ENCODE measurements at regions not wholly inside any gene's neighbourhood (a gene's known extent, or its start where the extent isn't known, plus 50 kb on each side); places are given as distances from the start of the nearest gene placed in this dataset.

GRCh38 chr2:205858275-205858674, 176.0 kb downstream of the NRP2 start:
- Histone ChIP-seq H3K4me1 (ENCODE audit: control insufficient read depth, insufficient read depth, low read length) (no peaks in the 10 kb centered on the region), H3K36me3 (ENCODE audit: control insufficient read depth, insufficient read depth, low read length) (no peaks in the 10 kb centered on the region), H3K9me3 (ENCODE audit: control insufficient read depth, insufficient read depth, low read length) (no peaks in the 10 kb centered on the region), H3K27ac (ENCODE audit: low read depth, low read length) (no peak overlapping the region), H3K4me3 (ENCODE audit: low read depth, low read length) (no peak overlapping the region), H3K27me3 (ENCODE audit: control insufficient read depth, insufficient read depth, low read length) (no peaks in the 10 kb centered on the region)
- WGBS (ENCODE audit: insufficient coverage), result 88% methylated on average over 2 of the region's 3 CpGs
- no peak for DNase-seq (ENCODE audit: low read depth in 4 of 6, low spot score in 6 of 6)

GRCh38 chr2:205857520-205858237, 175.4 kb downstream of the NRP2 start:
- Histone ChIP-seq H3K9me3 (ENCODE audit: control insufficient read depth, insufficient read depth, low read length) (no peaks in the 10 kb centered on the region), H3K4me3 (ENCODE audit: low read depth, low read length) (no peak overlapping the region), H3K36me3 (ENCODE audit: control insufficient read depth, insufficient read depth, low read length) (no peaks in the 10 kb centered on the region), H3K27ac (ENCODE audit: low read depth, low read length) (no peak overlapping the region), H3K27me3 (ENCODE audit: control insufficient read depth, insufficient read depth, low read length) (no peaks in the 10 kb centered on the region), H3K4me1 (ENCODE audit: control insufficient read depth, insufficient read depth, low read length) (no peaks in the 10 kb centered on the region)
- 43% methylated on average over 4 of the region's 13 CpGs for WGBS (ENCODE audit: insufficient coverage)
- peak in 1 of 6 donors; percentile 36 for DNase-seq (ENCODE audit: low read depth in 4 of 6, low spot score in 6 of 6)

- no peaks in the 10 kb centered on the region for H3K27me3 ChIP-seq (ENCODE audit: control insufficient read depth, insufficient read depth, low read length)
- H3K4me1 ChIP-seq (ENCODE audit: control insufficient read depth, insufficient read depth, low read length), result peaks cover 4% of the 10 kb centered on the region
- 54% methylated on average over 2 of the region's 3 CpGs for WGBS (ENCODE audit: insufficient coverage)
- no peaks in the 10 kb centered on the region for H3K9me3 ChIP-seq (ENCODE audit: control insufficient read depth, insufficient read depth, low read length)
- DNase-seq (ENCODE audit: low read depth in 4 of 6, low spot score in 6 of 6), result peak in 1 of 6 donors; percentile 32
- H3K27ac ChIP-seq (ENCODE audit: low read depth, low read length), result no peak overlapping the region
- no peaks in the 10 kb centered on the region for H3K36me3 ChIP-seq (ENCODE audit: control insufficient read depth, insufficient read depth, low read length)
- no peak overlapping the region for H3K4me3 ChIP-seq (ENCODE audit: low read depth, low read length)
Observed at GRCh38 chr2:205852457-205852856, 170.2 kb downstream of the NRP2 start.

GRCh38 chr2:205850611-205851010, 168.3 kb downstream of the NRP2 start:
- no peaks in the 10 kb centered on the region for H3K27me3 ChIP-seq (ENCODE audit: control insufficient read depth, insufficient read depth, low read length)
- 100% methylated on average over 2 of the region's 5 CpGs for WGBS (ENCODE audit: insufficient coverage)
- H3K4me1 ChIP-seq (ENCODE audit: control insufficient read depth, insufficient read depth, low read length), result peaks cover 4% of the 10 kb centered on the region
- DNase-seq (ENCODE audit: low read depth in 4 of 6, low spot score in 6 of 6), result no peak
- no peaks in the 10 kb centered on the region for H3K9me3 ChIP-seq (ENCODE audit: control insufficient read depth, insufficient read depth, low read length)
- no peak overlapping the region for H3K4me3 ChIP-seq (ENCODE audit: low read depth, low read length)
- no peak overlapping the region for H3K27ac ChIP-seq (ENCODE audit: low read depth, low read length)
- no peaks in the 10 kb centered on the region for H3K36me3 ChIP-seq (ENCODE audit: control insufficient read depth, insufficient read depth, low read length)

GRCh38 chr2:205850132-205850531, 167.8 kb downstream of the NRP2 start:
- no peak for DNase-seq (ENCODE audit: low read depth in 4 of 6, low spot score in 6 of 6)
- H3K9me3 ChIP-seq (ENCODE audit: control insufficient read depth, insufficient read depth, low read length), result no peaks in the 10 kb centered on the region
- H3K36me3 ChIP-seq (ENCODE audit: control insufficient read depth, insufficient read depth, low read length), result no peaks in the 10 kb centered on the region
- 82% methylated on average over 3 of the region's 5 CpGs for WGBS (ENCODE audit: insufficient coverage)
- H3K27me3 ChIP-seq (ENCODE audit: control insufficient read depth, insufficient read depth, low read length), result no peaks in the 10 kb centered on the region
- H3K4me3 ChIP-seq (ENCODE audit: low read depth, low read length), result no peak overlapping the region
- no peak overlapping the region for H3K27ac ChIP-seq (ENCODE audit: low read depth, low read length)
- H3K4me1 ChIP-seq (ENCODE audit: control insufficient read depth, insufficient read depth, low read length), result peaks cover 4% of the 10 kb centered on the region

GRCh38 chr2:205849136-205849535, 166.8 kb downstream of the NRP2 start:
- Histone ChIP-seq H3K27ac (ENCODE audit: low read depth, low read length) (no peak overlapping the region), H3K27me3 (ENCODE audit: control insufficient read depth, insufficient read depth, low read length) (no peaks in the 10 kb centered on the region), H3K9me3 (ENCODE audit: control insufficient read depth, insufficient read depth, low read length) (no peaks in the 10 kb centered on the region), H3K4me3 (ENCODE audit: low read depth, low read length) (no peak overlapping the region), H3K4me1 (ENCODE audit: control insufficient read depth, insufficient read depth, low read length) (peaks cover 4% of the 10 kb centered on the region), H3K36me3 (ENCODE audit: control insufficient read depth, insufficient read depth, low read length) (no peaks in the 10 kb centered on the region)
- 95% methylated on average over 2 of the region's 5 CpGs for WGBS (ENCODE audit: insufficient coverage)
- no peak for DNase-seq (ENCODE audit: low read depth in 4 of 6, low spot score in 6 of 6)

GRCh38 chr2:205848601-205849000, 166.3 kb downstream of the NRP2 start:
- H3K27me3 ChIP-seq (ENCODE audit: control insufficient read depth, insufficient read depth, low read length), result no peaks in the 10 kb centered on the region
- no peaks in the 10 kb centered on the region for H3K9me3 ChIP-seq (ENCODE audit: control insufficient read depth, insufficient read depth, low read length)
- peak in 1 of 6 donors; percentile 69 for DNase-seq (ENCODE audit: low read depth in 4 of 6, low spot score in 6 of 6)
- H3K27ac ChIP-seq (ENCODE audit: low read depth, low read length), result no peak overlapping the region
- H3K4me3 ChIP-seq (ENCODE audit: low read depth, low read length), result no peak overlapping the region
- H3K36me3 ChIP-seq (ENCODE audit: control insufficient read depth, insufficient read depth, low read length), result no peaks in the 10 kb centered on the region
- 73% methylated on average over 2 of the region's 4 CpGs for WGBS (ENCODE audit: insufficient coverage)
- H3K4me1 ChIP-seq (ENCODE audit: control insufficient read depth, insufficient read depth, low read length), result peaks cover 4% of the 10 kb centered on the region

Measured in spinal cord (tissue), 9 donors.